Caco-2 (cell line): ENCODE measurements at regions not wholly inside any gene's neighbourhood (a gene's known extent, or its start where the extent isn't known, plus 50 kb on each side); places are given as distances from the start of the nearest gene placed in this dataset.

Experiments used
- BruUV-seq: library from RNA; stranded (reverse); fragments of 400-500 nt; replicated peaks from 2 replicates; lab custom pipeline; 2021; lab: Mats Ljungman, UMichigan
- CTCF ChIA-PET: fragments of 300-600 bp; sonication (Branson Sonifier 250); formaldehyde crosslinking; loops from one replicate; lab custom pipeline; 2022; ENCODE audit warnings: antibody characterized with exemption; lab: Charles Lee
- POLR2A ChIA-PET: fragments of 300-600 bp; sonication (Branson Sonifier 250); formaldehyde crosslinking; loops from one replicate; lab custom pipeline; 2022; ENCODE audit warnings: antibody characterized with exemption; lab: Charles Lee
- DNase-seq, 2 experiments: peaks; one replicate each; pipeline versions ENCODE4 v3.0.0 to v3.0.0-alpha.2; 2020 to 2022
- H3K27me3 ChIP-seq: replicated peaks from 2 replicates; pipeline ENCODE4 v1.6.0; 2011; ENCODE audit warnings: low read length; ENCODE audit not compliant: control insufficient read depth, insufficient read depth
- H3K36me3 ChIP-seq: 2 replicates; pipeline ENCODE4 v1.5.1; 2011; ENCODE audit warnings: low read length; ENCODE audit not compliant: control insufficient read depth, insufficient read depth
- H3K4me1 ChIP-seq: fragments of 250-450 bp; sonication (Bioruptor Pico); 2 replicates; pipeline ENCODE4 v1.5.1; 2020; ENCODE audit warnings: mild to moderate bottlenecking
- H3K4me3 ChIP-seq: 2 replicates; pipeline ENCODE4 v1.5.1; 2011; ENCODE audit warnings: low read depth, mild to moderate bottlenecking, control low read depth, low read length
- H3K9me3 ChIP-seq: fragments of 250-450 bp; sonication (Bioruptor Pico); 2 replicates; pipeline ENCODE4 v1.5.1; 2020; ENCODE audit warnings: mild to moderate bottlenecking, moderate library complexity
- H3K27ac Mint-ChIP-seq: one replicate; pipeline ENCODE4 v1.8.0; 2022; ENCODE audit warnings: mixed read lengths; ENCODE audit not compliant: unreplicated experiment
- H3K27me3 Mint-ChIP-seq: one replicate; pipeline ENCODE4 v1.8.0; 2022; ENCODE audit warnings: mixed read lengths; ENCODE audit not compliant: insufficient read depth, unreplicated experiment
- H3K36me3 Mint-ChIP-seq: one replicate; pipeline ENCODE4 v1.8.0; 2022; ENCODE audit warnings: mild to moderate bottlenecking, mixed read lengths; ENCODE audit not compliant: insufficient read depth, unreplicated experiment
- H3K4me1 Mint-ChIP-seq: one replicate; pipeline ENCODE4 v1.8.0; 2022; ENCODE audit warnings: low read depth, mixed read lengths; ENCODE audit not compliant: unreplicated experiment
- H3K4me3 Mint-ChIP-seq: one replicate; pipeline ENCODE4 v1.8.0; 2022; ENCODE audit warnings: mild to moderate bottlenecking, moderate library complexity, mixed read lengths; ENCODE audit not compliant: unreplicated experiment
- H3K9me3 Mint-ChIP-seq: one replicate; pipeline ENCODE4 v1.8.0; 2022; ENCODE audit warnings: mixed read lengths; ENCODE audit not compliant: unreplicated experiment
- CTCF ChIP-seq, 2 experiments: fragments of 200-600 bp in 1 of 2; IDR thresholded peaks; 1 replicate in 1 of 2; 2 replicates in 1 of 2; pipeline versions ENCODE4 v1.5.1 to v1.8.0; 2011 to 2022; ENCODE audit warnings: antibody characterized with exemption in 1 of 2, control low read depth in 1 of 2, inconsistent platforms in 1 of 2, low read depth in 1 of 2, low read length in 1 of 2, mild to moderate bottlenecking in 1 of 2, moderate library complexity in 1 of 2; ENCODE audit not compliant: insufficient read depth in 1 of 2, severe bottlenecking in 1 of 2, unreplicated experiment in 1 of 2
- intact Hi-C: fragments of 100-400 bp; cut with micrococcal nuclease; formaldehyde crosslinking; loops from one replicate; pipeline ENCODE4 v1.10.0; 2022; ENCODE audit not compliant: unreplicated experiment

- Histone ChIP-seq H3K9me3 (no peaks in the 10 kb centered on the region), H3K4me1 (no peaks in the 10 kb centered on the region), H3K36me3 (no peaks in the 10 kb centered on the region), H3K4me3 (no peak overlapping the region), H3K27me3 (no peaks in the 10 kb centered on the region)
- ChIA-PET CTCF (no interaction called here), POLR2A (no interaction called here)
- no peak for TF ChIP-seq CTCF (IDR thresholded peaks at IDR 0.05; ENCODE audit: insufficient read depth in 1 of 2, low read depth in 1 of 2, low read length in 1 of 2, severe bottlenecking in 1 of 2, unreplicated experiment in 1 of 2)
- Mint-ChIP-seq H3K27me3 (no peaks in the 10 kb centered on the region), H3K36me3 (no peaks in the 10 kb centered on the region), H3K4me3 (no peak overlapping the region), H3K27ac (no peak overlapping the region), H3K4me1 (no peaks in the 10 kb centered on the region), H3K9me3 (no peaks in the 10 kb centered on the region)
- no TSS peak for BruUV-seq
- intact Hi-C loops, result no loop called here
- DNase-seq, result no peak
These were observed 353.6 kb downstream of the TRIML1 start for GRCh38 chr4:188492886-188493285.

- Mint-ChIP-seq H3K36me3 (no peaks in the 10 kb centered on the region), H3K9me3 (no peaks in the 10 kb centered on the region), H3K4me3 (no peak overlapping the region), H3K27ac (no peak overlapping the region), H3K27me3 (no peaks in the 10 kb centered on the region), H3K4me1 (no peaks in the 10 kb centered on the region)
- no peak for TF ChIP-seq CTCF (IDR thresholded peaks at IDR 0.05; ENCODE audit: insufficient read depth in 1 of 2, low read depth in 1 of 2, low read length in 1 of 2, severe bottlenecking in 1 of 2, unreplicated experiment in 1 of 2)
- Histone ChIP-seq H3K4me3 (no peak overlapping the region), H3K9me3 (no peaks in the 10 kb centered on the region), H3K36me3 (no peaks in the 10 kb centered on the region), H3K27me3 (no peaks in the 10 kb centered on the region), H3K4me1 (no peaks in the 10 kb centered on the region)
- ChIA-PET POLR2A (no interaction called here), CTCF (no interaction called here)
- no peak for DNase-seq
- BruUV-seq, result no TSS peak
- intact Hi-C loops, result no loop called here
These were observed 355.9 kb downstream of the TRIML1 start for GRCh38 chr4:188495169-188495568.

GRCh38 chr4:188511431-188511830, 372.2 kb downstream of the TRIML1 start:
- no TSS peak for BruUV-seq
- H3K9me3 Mint-ChIP-seq, result no peaks in the 10 kb centered on the region
- no peak overlapping the region for H3K27ac Mint-ChIP-seq
- no peaks in the 10 kb centered on the region for H3K36me3 Mint-ChIP-seq
- peaks cover 7% of the 10 kb centered on the region for H3K4me1 Mint-ChIP-seq
- Histone ChIP-seq H3K4me3 (no peak overlapping the region), H3K36me3 (no peaks in the 10 kb centered on the region), H3K27me3 (no peaks in the 10 kb centered on the region; the same call in 1 of the 2 replicates), H3K4me1 (no peaks in the 10 kb centered on the region), H3K9me3 (no peaks in the 10 kb centered on the region)
- POLR2A ChIA-PET, result no interaction called here
- CTCF ChIA-PET, result no interaction called here
- TF ChIP-seq CTCF (IDR thresholded peaks at IDR 0.05; ENCODE audit: insufficient read depth in 1 of 2, low read depth in 1 of 2, low read length in 1 of 2, severe bottlenecking in 1 of 2, unreplicated experiment in 1 of 2), result no peak
- H3K27me3 Mint-ChIP-seq, result no peaks in the 10 kb centered on the region
- no peak for DNase-seq
- intact Hi-C loops, result no loop called here
- no peak overlapping the region for H3K4me3 Mint-ChIP-seq
